A549 (cell line): ENCODE measurements at regions not wholly inside any gene's neighbourhood (a gene's known extent, or its start where the extent isn't known, plus 50 kb on each side); places are given as distances from the start of the nearest gene placed in this dataset.
A peak's percentile ranks its signal among the peaks of the same experiment; 100 is the strongest.

Source experiments
- ATAC-seq, 2 experiments: fragments of 200-7000 bp in 1 of 2; fragments of >200 bp in 1 of 2; cut with Nextera tagmentation in 1 of 2; cut with Tn5 transposase in 1 of 2; 3 replicates each; pipeline versions ENCODE4 v1.8.0 to v1.9.1; 2018 to 2020; ENCODE audit warnings: mild to moderate bottlenecking in 1 of 2, moderate library complexity in 1 of 2
- CTCF ChIA-PET: fragments of 300-600 bp; sonication (Branson Sonifier 250); formaldehyde crosslinking; extraction: SDS; loops from one replicate; lab custom pipeline; 2021; ENCODE audit warnings: antibody characterized with exemption, inconsistent platforms; lab: Yijun Ruan, JAX
- POLR2A ChIA-PET: fragments of 350-600 bp; formaldehyde crosslinking; extraction: SDS; loops from one replicate; lab custom pipeline; 2021; ENCODE audit warnings: antibody characterized with exemption, inconsistent platforms; lab: Yijun Ruan, JAX
- DNase-seq, 2 experiments: peaks; one replicate each; pipeline versions ENCODE4 v3.0.0 to v3.0.0-alpha.2; 2011 to 2016; ENCODE audit warnings: low read depth in 1 of 2, low spot score in 1 of 2
- FAIRE-seq: peaks from 2 replicates; lab custom pipeline; 2011; peaks lifted over from hg19 to GRCh38; lab: Jason Lieb, UNC
- H3K27ac ChIP-seq, 2 experiments: fragments of >200 bp; sonication (Bioruptor Twin); formaldehyde crosslinking; 3 replicates each; pipeline ENCODE4 v1.5.1; 2016 to 2017
- H3K4me1 ChIP-seq: fragments of >200 bp; sonication (Bioruptor Twin); formaldehyde crosslinking; 3 replicates; pipeline ENCODE4 v1.6.1; 2016
- H3K4me2 ChIP-seq: fragments of >200 bp; sonication (Bioruptor Twin); formaldehyde crosslinking; 3 replicates; pipeline ENCODE4 v1.6.1; 2016
- H3K4me3 ChIP-seq: fragments of >200 bp; sonication (Bioruptor Twin); formaldehyde crosslinking; 3 replicates; pipeline ENCODE4 v1.5.1; 2016
- H3K9me3 ChIP-seq: fragments of >200 bp; sonication (Bioruptor Twin); formaldehyde crosslinking; 3 replicates; pipeline ENCODE4 v1.6.1; 2016
- CBX2 ChIP-seq: fragments of 200-600 bp; sonication (generic); IDR thresholded peaks from 2 replicates; pipeline ENCODE4 v1.6.1; 2016; ENCODE audit warnings: low read depth, mild to moderate bottlenecking, borderline replicate concordance
- CBX8 ChIP-seq: fragments of 200-600 bp; sonication (generic); IDR thresholded peaks from 2 replicates; pipeline ENCODE4 v1.6.1; 2016
- CHD2 ChIP-seq: fragments of 150-350 bp; IDR thresholded peaks from 2 replicates; pipeline ENCODE4 v1.6.1; 2014; ENCODE audit warnings: low read length; ENCODE audit not compliant: partially characterized antibody
- CTCF ChIP-seq: fragments of >200 bp; sonication (Bioruptor Twin); formaldehyde crosslinking; IDR thresholded peaks from 3 replicates; pipeline ENCODE4 v1.5.1; 2016
- FOSB ChIP-seq: fragments of 250-450 bp; sonication (Bioruptor Pico); IDR thresholded peaks from 2 replicates; pipeline ENCODE4 v1.5.0; 2020; ENCODE audit warnings: mild to moderate bottlenecking, moderate library complexity
- HMGXB4 ChIP-seq: fragments of 250-450 bp; sonication (Bioruptor Pico); IDR thresholded peaks from 2 replicates; pipeline ENCODE4 v1.5.0; 2021; ENCODE audit warnings: mild to moderate bottlenecking, moderate library complexity, borderline replicate concordance
- HOXA7 ChIP-seq: fragments of 250-450 bp; sonication (Bioruptor Pico); IDR thresholded peaks from 2 replicates; pipeline ENCODE4 v1.5.0; 2020; ENCODE audit warnings: mild to moderate bottlenecking, moderate library complexity
- KDM5A ChIP-seq: fragments of 200-600 bp; sonication (generic); IDR thresholded peaks from 2 replicates; pipeline ENCODE4 v1.6.1; 2016; ENCODE audit warnings: antibody characterized with exemption, mild to moderate bottlenecking
- MAFK ChIP-seq: fragments of 450-650 bp; IDR thresholded peaks from 2 replicates; pipeline ENCODE4 v1.6.1; 2014; ENCODE audit not compliant: partially characterized antibody
- NPAS2 ChIP-seq: fragments of 250-450 bp; sonication (Bioruptor Pico); IDR thresholded peaks from 2 replicates; pipeline ENCODE4 v1.8.0; 2022; ENCODE audit warnings: mild to moderate bottlenecking, moderate library complexity, borderline replicate concordance
- NR3C1 ChIP-seq: fragments of >200 bp; sonication (Bioruptor Twin); formaldehyde crosslinking; IDR thresholded peaks from 3 replicates; pipeline ENCODE4 v1.6.1; 2017
- POLR2A ChIP-seq: IDR thresholded peaks from 2 replicates; pipeline ENCODE4 v1.6.1; 2012; ENCODE audit warnings: mild to moderate bottlenecking, low read length
- POLR2AphosphoS2 ChIP-seq: conservative IDR thresholded peaks from 2 replicates; pipeline ENCODE4 v1.6.1; 2012; ENCODE audit warnings: low read length, improper control_type of control experiment, inconsistent platforms
- RARB ChIP-seq: fragments of 250-450 bp; sonication (Bioruptor Pico); IDR thresholded peaks from 2 replicates; pipeline ENCODE4 v1.8.0; 2021; ENCODE audit warnings: mild to moderate bottlenecking, moderate library complexity
- RCOR1 ChIP-seq: fragments of 150-350 bp; IDR thresholded peaks from 2 replicates; pipeline ENCODE4 v1.6.1; 2014; ENCODE audit warnings: antibody characterized with exemption, low read length, low read depth
- ZFP36 ChIP-seq: fragments of 450-650 bp; IDR thresholded peaks from 2 replicates; pipeline ENCODE4 v1.6.1; 2014; ENCODE audit warnings: borderline replicate concordance; ENCODE audit not compliant: partially characterized antibody
- ZSCAN20 ChIP-seq: fragments of 250-450 bp; sonication (Bioruptor Pico); IDR thresholded peaks from 2 replicates; pipeline ENCODE4 v1.8.0; 2022; ENCODE audit warnings: mild to moderate bottlenecking, moderate library complexity
- WGBS: methylation state at CpG from one replicate; pipeline ENCODE4 v1.1.6; 2017; ENCODE audit errors: missing lambda C conversion rate; 5-methylcytosine and 5-hydroxymethylcytosine counted together
- TF ChIP-seq, protein P1 (sequence below): fragments of 450-650 bp; IDR thresholded peaks from 2 replicates; pipeline ENCODE4 v1.6.1; 2014; ENCODE audit warnings: antibody characterized with exemption
- TF ChIP-seq, protein P2 (sequence below): fragments of 200-600 bp; sonication (generic); IDR thresholded peaks from 2 replicates; pipeline ENCODE4 v1.6.1; 2016; ENCODE audit warnings: antibody characterized with exemption, mild to moderate bottlenecking, moderate library complexity
- TF ChIP-seq, protein P3 (sequence below): IDR thresholded peaks from 2 replicates; pipeline ENCODE4 v1.6.1; 2012

DNA sequence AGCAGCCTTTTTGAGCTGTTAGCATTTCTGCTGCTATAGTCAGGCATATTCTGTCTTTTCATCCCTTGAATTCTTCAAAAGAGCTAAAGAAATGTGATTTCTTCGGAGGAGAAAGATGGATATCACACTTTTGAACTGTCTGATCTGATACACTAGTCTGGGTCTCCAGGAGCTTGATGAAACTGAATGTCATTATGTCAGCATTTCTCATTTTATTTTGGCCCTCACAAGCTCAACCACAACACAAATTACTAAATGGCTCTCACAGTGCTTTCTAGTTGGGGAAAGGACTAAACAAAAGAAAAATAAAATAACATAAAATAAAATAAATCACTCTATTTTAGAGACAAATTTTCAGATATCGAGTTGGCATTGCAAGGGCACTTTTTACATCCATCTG, 655.3 kb upstream of the SPANXN1 start:
- ATAC-seq (no peak), DNase-seq (no peak), FAIRE-seq (no peak)
- H3K4me1 ChIP-seq, result no peaks in the 10 kb centered on the region
- WGBS, result 0% methylated on average over 2 of the region's 2 CpGs
- H3K27ac ChIP-seq, result no peak overlapping the region
- H3K9me3 ChIP-seq, result no peaks in the 10 kb centered on the region
- ChIA-PET CTCF (no interaction called here), POLR2A (no interaction called here)
- no peak overlapping the region for H3K4me3 ChIP-seq
- TF ChIP-seq POLR2AphosphoS2, result no peak
- TF ChIP-seq, protein P1, sequence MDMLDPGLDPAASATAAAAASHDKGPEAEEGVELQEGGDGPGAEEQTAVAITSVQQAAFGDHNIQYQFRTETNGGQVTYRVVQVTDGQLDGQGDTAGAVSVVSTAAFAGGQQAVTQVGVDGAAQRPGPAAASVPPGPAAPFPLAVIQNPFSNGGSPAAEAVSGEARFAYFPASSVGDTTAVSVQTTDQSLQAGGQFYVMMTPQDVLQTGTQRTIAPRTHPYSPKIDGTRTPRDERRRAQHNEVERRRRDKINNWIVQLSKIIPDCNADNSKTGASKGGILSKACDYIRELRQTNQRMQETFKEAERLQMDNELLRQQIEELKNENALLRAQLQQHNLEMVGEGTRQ, result no peak
- TF ChIP-seq NR3C1, result no peak
- TF ChIP-seq, protein P2, sequence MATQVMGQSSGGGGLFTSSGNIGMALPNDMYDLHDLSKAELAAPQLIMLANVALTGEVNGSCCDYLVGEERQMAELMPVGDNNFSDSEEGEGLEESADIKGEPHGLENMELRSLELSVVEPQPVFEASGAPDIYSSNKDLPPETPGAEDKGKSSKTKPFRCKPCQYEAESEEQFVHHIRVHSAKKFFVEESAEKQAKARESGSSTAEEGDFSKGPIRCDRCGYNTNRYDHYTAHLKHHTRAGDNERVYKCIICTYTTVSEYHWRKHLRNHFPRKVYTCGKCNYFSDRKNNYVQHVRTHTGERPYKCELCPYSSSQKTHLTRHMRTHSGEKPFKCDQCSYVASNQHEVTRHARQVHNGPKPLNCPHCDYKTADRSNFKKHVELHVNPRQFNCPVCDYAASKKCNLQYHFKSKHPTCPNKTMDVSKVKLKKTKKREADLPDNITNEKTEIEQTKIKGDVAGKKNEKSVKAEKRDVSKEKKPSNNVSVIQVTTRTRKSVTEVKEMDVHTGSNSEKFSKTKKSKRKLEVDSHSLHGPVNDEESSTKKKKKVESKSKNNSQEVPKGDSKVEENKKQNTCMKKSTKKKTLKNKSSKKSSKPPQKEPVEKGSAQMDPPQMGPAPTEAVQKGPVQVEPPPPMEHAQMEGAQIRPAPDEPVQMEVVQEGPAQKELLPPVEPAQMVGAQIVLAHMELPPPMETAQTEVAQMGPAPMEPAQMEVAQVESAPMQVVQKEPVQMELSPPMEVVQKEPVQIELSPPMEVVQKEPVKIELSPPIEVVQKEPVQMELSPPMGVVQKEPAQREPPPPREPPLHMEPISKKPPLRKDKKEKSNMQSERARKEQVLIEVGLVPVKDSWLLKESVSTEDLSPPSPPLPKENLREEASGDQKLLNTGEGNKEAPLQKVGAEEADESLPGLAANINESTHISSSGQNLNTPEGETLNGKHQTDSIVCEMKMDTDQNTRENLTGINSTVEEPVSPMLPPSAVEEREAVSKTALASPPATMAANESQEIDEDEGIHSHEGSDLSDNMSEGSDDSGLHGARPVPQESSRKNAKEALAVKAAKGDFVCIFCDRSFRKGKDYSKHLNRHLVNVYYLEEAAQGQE, result no peak
- TF ChIP-seq ZSCAN20, result no peak
- TF ChIP-seq CTCF, result no peak
- no peak for TF ChIP-seq CHD2
- TF ChIP-seq CBX8, result no peak
- no peak overlapping the region for H3K4me2 ChIP-seq

DNA sequence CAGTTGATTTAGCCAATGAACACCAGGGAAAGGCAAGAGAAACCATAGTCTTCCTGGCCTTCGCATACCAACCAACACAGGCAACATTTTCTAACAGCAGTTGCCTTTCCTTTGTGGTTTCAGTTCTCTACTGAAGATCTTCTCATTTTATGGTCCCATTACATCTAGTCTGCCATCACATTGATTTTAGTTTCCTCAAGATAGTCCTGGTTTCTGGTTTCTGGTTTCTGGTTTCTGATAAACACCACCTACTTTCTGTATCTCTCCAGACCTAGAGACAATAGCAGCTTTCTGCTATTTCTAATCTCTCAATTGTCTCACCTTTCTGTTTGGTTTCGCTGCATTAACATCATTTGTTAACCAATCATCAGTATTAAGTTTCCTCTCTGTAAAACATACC, 646.3 kb upstream of the SPANXN1 start:
- CTCF ChIA-PET, result no interaction called here
- TF ChIP-seq FOSB (CRISPR knock-in tag), result no peak
- no peak for TF ChIP-seq MAFK
- no peak for TF ChIP-seq KDM5A
- TF ChIP-seq POLR2AphosphoS2, result no peak
- no peak for TF ChIP-seq RCOR1
- TF ChIP-seq HOXA7 (CRISPR knock-in tag), result no peak
- TF ChIP-seq ZFP36, result no peak
- no peak for TF ChIP-seq CBX2
- no peak for TF ChIP-seq RARB (CRISPR knock-in tag)
- no peak for TF ChIP-seq NPAS2 (CRISPR knock-in tag)
- TF ChIP-seq HMGXB4 (CRISPR knock-in tag), result no peak
- TF ChIP-seq POLR2A, result no peak
- TF ChIP-seq, protein P3, sequence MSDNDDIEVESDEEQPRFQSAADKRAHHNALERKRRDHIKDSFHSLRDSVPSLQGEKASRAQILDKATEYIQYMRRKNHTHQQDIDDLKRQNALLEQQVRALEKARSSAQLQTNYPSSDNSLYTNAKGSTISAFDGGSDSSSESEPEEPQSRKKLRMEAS, result no peak
- DNase-seq, result no peak
- H3K4me3 ChIP-seq, result no peak overlapping the region
- no peak for ATAC-seq
- H3K27ac ChIP-seq, result no peak overlapping the region
- no peak overlapping the region for H3K4me2 ChIP-seq
- H3K4me1 ChIP-seq, result no peaks in the 10 kb centered on the region
- FAIRE-seq, result peak; percentile 72
- 5% methylated on average over 2 of the region's 2 CpGs for WGBS
- POLR2A ChIA-PET, result no interaction called here
- no peaks in the 10 kb centered on the region for H3K9me3 ChIP-seq
